HCT116 (cell line): ENCODE measurements at regions not wholly inside any gene's neighbourhood (a gene's known extent, or its start where the extent isn't known, plus 50 kb on each side); places are given as distances from the start of the nearest gene placed in this dataset.

Experiments used
- ATAC-seq: fragments of 200-7000 bp; cut with Tn5 transposase; 2 replicates; pipeline ENCODE4 v1.9.1; 2020; ENCODE audit warnings: mild to moderate bottlenecking, moderate library complexity
- BruUV-seq: library from RNA; stranded (reverse); fragments of 400-500 nt; replicated peaks from 2 replicates; lab custom pipeline; 2021; lab: Mats Ljungman, UMichigan
- CTCF ChIA-PET: fragments of 300-600 bp; sonication (Branson Sonifier 250); formaldehyde crosslinking; loops from one replicate; lab custom pipeline; 2021; ENCODE audit warnings: antibody characterized with exemption; lab: Charles Lee
- POLR2A ChIA-PET: fragments of 300-600, 350-600 bp; sonication (Branson Sonifier 250); formaldehyde crosslinking; loops from one replicate; lab custom pipeline; 2021; ENCODE audit warnings: antibody characterized with exemption; lab: Charles Lee
- RAD21 ChIA-PET, 2 experiments: fragments of 300-600 bp; sonication (Branson Sonifier 250); formaldehyde crosslinking; loops; one replicate each; lab custom pipeline; 2023; ENCODE audit warnings: low total read pairs in 2 of 2; ENCODE audit not compliant: uncharacterized antibody in 2 of 2, unreplicated experiment in 2 of 2, low non-redundant PET in 1 of 2; lab: Charles Lee
- DNase-seq: peaks from one replicate; pipeline ENCODE4 v3.0.0-alpha.2; 2010; ENCODE audit warnings: low read depth, low spot score
- H2AFZ ChIP-seq: fragments of 200-600 bp; shearing (Covaris generic), sonication (generic); 2 replicates; pipeline ENCODE4 v1.6.1; 2017; ENCODE audit warnings: low read depth, mixed run types, mixed read lengths, antibody characterized with exemption, low read length; ENCODE audit not compliant: poor library complexity, severe bottlenecking
- H3K27ac ChIP-seq: 2 replicates; pipeline ENCODE4 v1.5.1; 2012; ENCODE audit warnings: low read depth, low read length
- H3K27me3 ChIP-seq: fragments of 200-600 bp; sonication (generic); 2 replicates; pipeline ENCODE4 v1.6.1; 2016; ENCODE audit warnings: mixed run types, low read length, mixed read lengths; ENCODE audit not compliant: insufficient read depth
- H3K36me3 ChIP-seq, 2 experiments: fragments of 200-500 bp in 1 of 2; fragments of 200-600 bp in 1 of 2; sonication (Bioruptor generic) in 1 of 2; sonication (generic) in 1 of 2; 2 replicates each; pipeline versions ENCODE4 v1.5.1 to v1.6.1; 2014 to 2016; ENCODE audit warnings: low read length in 2 of 2, inconsistent platforms in 1 of 2, mixed read lengths in 1 of 2, mixed run types in 1 of 2; ENCODE audit not compliant: insufficient read depth in 2 of 2, control insufficient read depth in 1 of 2
- H3K4me1 ChIP-seq, 2 experiments: fragments of 200-600 bp in 1 of 2; sonication (generic) in 1 of 2; 2 replicates each; pipeline versions ENCODE4 v1.5.1 to v1.6.1; 2012 to 2017; ENCODE audit warnings: low read length in 2 of 2, inconsistent platforms in 1 of 2, mild to moderate bottlenecking in 1 of 2, mixed read lengths in 1 of 2, mixed run types in 1 of 2, moderate library complexity in 1 of 2; ENCODE audit not compliant: insufficient read depth in 2 of 2, control insufficient read depth in 1 of 2
- H3K4me2 ChIP-seq: fragments of 200-600 bp; sonication (generic); 2 replicates; pipeline ENCODE4 v1.6.1; 2017; ENCODE audit warnings: mixed run types, low read length, mixed read lengths
- H3K4me3 ChIP-seq, 2 experiments: fragments of 200-600 bp in 1 of 2; sonication (generic) in 1 of 2; replicated peaks in 1 of 2; 2 replicates each; pipeline ENCODE4 v1.5.1; 2011 to 2016; ENCODE audit warnings: low read length in 2 of 2, control low read depth in 1 of 2, low read depth in 1 of 2, mild to moderate bottlenecking in 1 of 2, mixed read lengths in 1 of 2, mixed run types in 1 of 2
- H3K79me2 ChIP-seq: fragments of 200-600 bp; sonication (generic); 2 replicates; pipeline ENCODE4 v1.6.1; 2017; ENCODE audit warnings: mild to moderate bottlenecking, mixed run types, low read length, moderate library complexity, mixed read lengths; ENCODE audit not compliant: insufficient read depth
- H3K9ac ChIP-seq: fragments of 200-600 bp; sonication (generic); 2 replicates; pipeline ENCODE4 v1.6.1; 2016; ENCODE audit warnings: low read length, mixed read lengths
- H3K9me2 ChIP-seq: fragments of 200-600 bp; sonication (generic), shearing (Covaris generic); 2 replicates; pipeline ENCODE4 v1.6.1; 2017; ENCODE audit warnings: mixed run types, mild to moderate bottlenecking, moderate library complexity; ENCODE audit not compliant: insufficient read depth
- H3K9me3 ChIP-seq, 2 experiments: fragments of 200-500 bp in 1 of 2; fragments of 200-600 bp in 1 of 2; sonication (Bioruptor generic) in 1 of 2; sonication (generic) in 1 of 2; 2 replicates each; pipeline ENCODE4 v1.6.1; 2014 to 2017; ENCODE audit warnings: low read length in 2 of 2, mixed read lengths in 2 of 2, inconsistent platforms in 1 of 2, low read depth in 1 of 2, mild to moderate bottlenecking in 1 of 2, mixed run types in 1 of 2, moderate library complexity in 1 of 2; ENCODE audit not compliant: control insufficient read depth in 1 of 2, insufficient read depth in 1 of 2
- H4K20me1 ChIP-seq: fragments of 200-600 bp; sonication (generic), shearing (Covaris generic); 2 replicates; pipeline ENCODE4 v1.6.1; 2017; ENCODE audit warnings: mixed run types, mild to moderate bottlenecking, moderate library complexity; ENCODE audit not compliant: insufficient read depth
- CBX3 ChIP-seq: IDR thresholded peaks from 2 replicates; pipeline ENCODE4 v1.6.1; 2012; ENCODE audit warnings: low read depth
- CEBPB ChIP-seq: IDR thresholded peaks from 2 replicates; pipeline ENCODE4 v1.6.1; 2012; ENCODE audit warnings: low read depth
- EGR1 ChIP-seq: IDR thresholded peaks from 2 replicates; pipeline ENCODE4 v1.6.1; 2012; ENCODE audit warnings: low read depth
- ELF1 ChIP-seq: IDR thresholded peaks from 2 replicates; pipeline ENCODE4 v1.6.1; 2012; ENCODE audit warnings: low read depth, borderline replicate concordance
- EZH2 ChIP-seq: fragments of 200-600 bp; sonication (generic); IDR thresholded peaks from 2 replicates; pipeline ENCODE4 v1.6.1; 2017; ENCODE audit warnings: antibody characterized with exemption, mixed run types
- EZH2phosphoT487 ChIP-seq: fragments of 200-600 bp; IDR thresholded peaks from 2 replicates; pipeline ENCODE4 v1.6.1; 2018; ENCODE audit warnings: antibody characterized with exemption, borderline replicate concordance
- JUND ChIP-seq: IDR thresholded peaks from 2 replicates; pipeline ENCODE4 v1.6.1; 2012
- POLR2A ChIP-seq: IDR thresholded peaks from 2 replicates; pipeline ENCODE4 v1.7.0; 2011; ENCODE audit warnings: borderline replicate concordance; ENCODE audit not compliant: insufficient read depth, insufficient read length; ENCODE audit errors: extremely low read depth
- POLR2AphosphoS5 ChIP-seq: IDR thresholded peaks from 2 replicates; pipeline ENCODE4 v1.6.1; 2011; ENCODE audit warnings: mild to moderate bottlenecking, low read depth, low read length, moderate library complexity
- RAD21 ChIP-seq: IDR thresholded peaks from 2 replicates; pipeline ENCODE4 v1.6.1; 2012; ENCODE audit warnings: low read depth, mild to moderate bottlenecking
- SP1 ChIP-seq: IDR thresholded peaks from 2 replicates; pipeline ENCODE4 v1.6.1; 2012; ENCODE audit warnings: low read depth
- TCF7L2 ChIP-seq: IDR thresholded peaks from 2 replicates; pipeline ENCODE4 v1.7.0; 2011; ENCODE audit warnings: borderline replicate concordance, inconsistent platforms; ENCODE audit not compliant: insufficient read depth, insufficient read length; ENCODE audit errors: extremely low read depth
- YY1 ChIP-seq: IDR thresholded peaks from 2 replicates; pipeline ENCODE4 v1.6.1; 2011; ENCODE audit warnings: low read length, low read depth, moderate library complexity, mild to moderate bottlenecking; ENCODE audit not compliant: insufficient replicate concordance; ENCODE audit errors: extremely low read depth
- ZNF274 ChIP-seq: fragments of 200-500 bp; sonication (Bioruptor generic); IDR thresholded peaks from 2 replicates; pipeline ENCODE4 v1.6.1; 2014; ENCODE audit warnings: mild to moderate bottlenecking, low read depth, low read length, inconsistent platforms
- intact Hi-C: fragments of 100-400 bp; cut with micrococcal nuclease; formaldehyde crosslinking; loops from 2 replicates; pipeline ENCODE4 v1.10.0; 2022
- TF ChIP-seq, protein P1 (sequence below): IDR thresholded peaks from 2 replicates; pipeline ENCODE4 v1.6.1; 2012; ENCODE audit warnings: low read depth
- TF ChIP-seq, protein P2 (sequence below): IDR thresholded peaks from 2 replicates; pipeline ENCODE4 v1.6.1; 2011; ENCODE audit warnings: mild to moderate bottlenecking, low read length, moderate library complexity; ENCODE audit not compliant: insufficient replicate concordance; ENCODE audit errors: extremely low read depth
- TF ChIP-seq, protein P3 (sequence below): IDR thresholded peaks from 2 replicates; pipeline ENCODE4 v1.6.1; 2012
- TF ChIP-seq, protein P4 (sequence below), 3 experiments: fragments of 200-600 bp in 1 of 3; sonication (generic) in 1 of 3; IDR thresholded peaks in 2 of 3; conservative IDR thresholded peaks in 1 of 3; 2 replicates each; pipeline ENCODE4 v1.5.1; 2012 to 2017; ENCODE audit warnings: low read depth in 2 of 3, low read length in 2 of 3, antibody characterized with exemption in 1 of 3, borderline replicate concordance in 1 of 3, control low read depth in 1 of 3, mild to moderate bottlenecking in 1 of 3, mixed read lengths in 1 of 3, mixed run types in 1 of 3, moderate library complexity in 1 of 3; ENCODE audit not compliant: insufficient read depth in 1 of 3
- TF ChIP-seq, protein P5 (sequence below): IDR thresholded peaks from 2 replicates; pipeline ENCODE4 v1.6.1; 2012

DNA sequence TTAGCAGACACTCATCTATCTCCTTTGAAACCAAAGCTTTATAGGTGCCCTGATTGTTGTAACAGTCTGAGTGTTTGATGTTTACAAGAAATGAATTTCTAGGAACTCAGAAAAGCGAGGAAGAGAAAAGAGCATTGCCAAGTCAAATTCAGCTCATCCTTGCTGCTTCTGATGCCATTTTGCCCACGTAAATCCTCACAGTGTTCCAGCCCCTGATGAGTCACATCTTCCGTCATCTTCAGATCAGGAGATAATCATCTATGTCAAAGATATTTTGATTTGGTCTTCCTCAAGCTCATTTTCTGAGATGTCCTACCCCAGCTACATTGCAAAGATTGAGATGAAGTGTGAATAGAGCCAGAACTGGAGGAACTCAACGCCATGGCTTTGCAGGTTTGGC lies 426.2 kb downstream of the BMP2 start:
- DNase-seq (no peak), ATAC-seq (no peak)
- TF ChIP-seq, protein P1, sequence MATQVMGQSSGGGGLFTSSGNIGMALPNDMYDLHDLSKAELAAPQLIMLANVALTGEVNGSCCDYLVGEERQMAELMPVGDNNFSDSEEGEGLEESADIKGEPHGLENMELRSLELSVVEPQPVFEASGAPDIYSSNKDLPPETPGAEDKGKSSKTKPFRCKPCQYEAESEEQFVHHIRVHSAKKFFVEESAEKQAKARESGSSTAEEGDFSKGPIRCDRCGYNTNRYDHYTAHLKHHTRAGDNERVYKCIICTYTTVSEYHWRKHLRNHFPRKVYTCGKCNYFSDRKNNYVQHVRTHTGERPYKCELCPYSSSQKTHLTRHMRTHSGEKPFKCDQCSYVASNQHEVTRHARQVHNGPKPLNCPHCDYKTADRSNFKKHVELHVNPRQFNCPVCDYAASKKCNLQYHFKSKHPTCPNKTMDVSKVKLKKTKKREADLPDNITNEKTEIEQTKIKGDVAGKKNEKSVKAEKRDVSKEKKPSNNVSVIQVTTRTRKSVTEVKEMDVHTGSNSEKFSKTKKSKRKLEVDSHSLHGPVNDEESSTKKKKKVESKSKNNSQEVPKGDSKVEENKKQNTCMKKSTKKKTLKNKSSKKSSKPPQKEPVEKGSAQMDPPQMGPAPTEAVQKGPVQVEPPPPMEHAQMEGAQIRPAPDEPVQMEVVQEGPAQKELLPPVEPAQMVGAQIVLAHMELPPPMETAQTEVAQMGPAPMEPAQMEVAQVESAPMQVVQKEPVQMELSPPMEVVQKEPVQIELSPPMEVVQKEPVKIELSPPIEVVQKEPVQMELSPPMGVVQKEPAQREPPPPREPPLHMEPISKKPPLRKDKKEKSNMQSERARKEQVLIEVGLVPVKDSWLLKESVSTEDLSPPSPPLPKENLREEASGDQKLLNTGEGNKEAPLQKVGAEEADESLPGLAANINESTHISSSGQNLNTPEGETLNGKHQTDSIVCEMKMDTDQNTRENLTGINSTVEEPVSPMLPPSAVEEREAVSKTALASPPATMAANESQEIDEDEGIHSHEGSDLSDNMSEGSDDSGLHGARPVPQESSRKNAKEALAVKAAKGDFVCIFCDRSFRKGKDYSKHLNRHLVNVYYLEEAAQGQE, result no peak
- TF ChIP-seq, protein P2, sequence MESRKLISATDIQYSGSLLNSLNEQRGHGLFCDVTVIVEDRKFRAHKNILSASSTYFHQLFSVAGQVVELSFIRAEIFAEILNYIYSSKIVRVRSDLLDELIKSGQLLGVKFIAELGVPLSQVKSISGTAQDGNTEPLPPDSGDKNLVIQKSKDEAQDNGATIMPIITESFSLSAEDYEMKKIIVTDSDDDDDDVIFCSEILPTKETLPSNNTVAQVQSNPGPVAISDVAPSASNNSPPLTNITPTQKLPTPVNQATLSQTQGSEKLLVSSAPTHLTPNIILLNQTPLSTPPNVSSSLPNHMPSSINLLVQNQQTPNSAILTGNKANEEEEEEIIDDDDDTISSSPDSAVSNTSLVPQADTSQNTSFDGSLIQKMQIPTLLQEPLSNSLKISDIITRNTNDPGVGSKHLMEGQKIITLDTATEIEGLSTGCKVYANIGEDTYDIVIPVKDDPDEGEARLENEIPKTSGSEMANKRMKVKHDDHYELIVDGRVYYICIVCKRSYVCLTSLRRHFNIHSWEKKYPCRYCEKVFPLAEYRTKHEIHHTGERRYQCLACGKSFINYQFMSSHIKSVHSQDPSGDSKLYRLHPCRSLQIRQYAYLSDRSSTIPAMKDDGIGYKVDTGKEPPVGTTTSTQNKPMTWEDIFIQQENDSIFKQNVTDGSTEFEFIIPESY, result no peak
- no peak for TF ChIP-seq RAD21
- no peak for TF ChIP-seq ELF1
- TF ChIP-seq JUND, result no peak
- TF ChIP-seq EZH2phosphoT487, result no peak
- TF ChIP-seq, protein P3, sequence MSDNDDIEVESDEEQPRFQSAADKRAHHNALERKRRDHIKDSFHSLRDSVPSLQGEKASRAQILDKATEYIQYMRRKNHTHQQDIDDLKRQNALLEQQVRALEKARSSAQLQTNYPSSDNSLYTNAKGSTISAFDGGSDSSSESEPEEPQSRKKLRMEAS, result no peak
- TF ChIP-seq, protein P4, sequence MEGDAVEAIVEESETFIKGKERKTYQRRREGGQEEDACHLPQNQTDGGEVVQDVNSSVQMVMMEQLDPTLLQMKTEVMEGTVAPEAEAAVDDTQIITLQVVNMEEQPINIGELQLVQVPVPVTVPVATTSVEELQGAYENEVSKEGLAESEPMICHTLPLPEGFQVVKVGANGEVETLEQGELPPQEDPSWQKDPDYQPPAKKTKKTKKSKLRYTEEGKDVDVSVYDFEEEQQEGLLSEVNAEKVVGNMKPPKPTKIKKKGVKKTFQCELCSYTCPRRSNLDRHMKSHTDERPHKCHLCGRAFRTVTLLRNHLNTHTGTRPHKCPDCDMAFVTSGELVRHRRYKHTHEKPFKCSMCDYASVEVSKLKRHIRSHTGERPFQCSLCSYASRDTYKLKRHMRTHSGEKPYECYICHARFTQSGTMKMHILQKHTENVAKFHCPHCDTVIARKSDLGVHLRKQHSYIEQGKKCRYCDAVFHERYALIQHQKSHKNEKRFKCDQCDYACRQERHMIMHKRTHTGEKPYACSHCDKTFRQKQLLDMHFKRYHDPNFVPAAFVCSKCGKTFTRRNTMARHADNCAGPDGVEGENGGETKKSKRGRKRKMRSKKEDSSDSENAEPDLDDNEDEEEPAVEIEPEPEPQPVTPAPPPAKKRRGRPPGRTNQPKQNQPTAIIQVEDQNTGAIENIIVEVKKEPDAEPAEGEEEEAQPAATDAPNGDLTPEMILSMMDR (IDR thresholded peaks at IDR 0.05 in 2 of 3, conservative IDR thresholded peaks at IDR 0.05 in 1 of 3; ENCODE audit: borderline replicate concordance in 1 of 3, insufficient read depth in 1 of 3, low read depth in 2 of 3, low read length in 2 of 3), result no peak
- TF ChIP-seq POLR2A, result no peak
- no peak for TF ChIP-seq TCF7L2
- no peak for TF ChIP-seq YY1
- TF ChIP-seq, protein P5, sequence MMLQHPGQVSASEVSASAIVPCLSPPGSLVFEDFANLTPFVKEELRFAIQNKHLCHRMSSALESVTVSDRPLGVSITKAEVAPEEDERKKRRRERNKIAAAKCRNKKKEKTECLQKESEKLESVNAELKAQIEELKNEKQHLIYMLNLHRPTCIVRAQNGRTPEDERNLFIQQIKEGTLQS, result no peak
- no peak for TF ChIP-seq POLR2AphosphoS5
- no peak for TF ChIP-seq SP1
- no peak for TF ChIP-seq CEBPB
- no peak for TF ChIP-seq CBX3
- no peak for TF ChIP-seq EGR1
- no peak for TF ChIP-seq EZH2
- no peak for TF ChIP-seq ZNF274
- H3K9me2 ChIP-seq, result no peaks in the 10 kb centered on the region
- ChIA-PET CTCF (no interaction called here), RAD21 (no interaction called here), POLR2A (no interaction called here)
- peaks cover 4 to 12% of the 10 kb centered on the region in 2 experiments; a peak in 2 of 4 replicates for H3K9me3 ChIP-seq
- H3K4me3 ChIP-seq, result no peak overlapping the region
- H3K4me2 ChIP-seq, result no peak overlapping the region
- H3K9ac ChIP-seq, result no peak overlapping the region
- intact Hi-C loops, result no loop called here
- H3K36me3 ChIP-seq, result no peaks in the 10 kb centered on the region
- no peak overlapping the region for H2AFZ ChIP-seq
- H3K79me2 ChIP-seq, result no peaks in the 10 kb centered on the region
- H3K4me1 ChIP-seq, result no peaks in the 10 kb centered on the region
- H4K20me1 ChIP-seq, result no peaks in the 10 kb centered on the region
- no TSS peak for BruUV-seq
- no peak overlapping the region for H3K27ac ChIP-seq
- H3K27me3 ChIP-seq, result no peaks in the 10 kb centered on the region
